Hepatic stellate cell (primary cell): ENCODE measurements at regions not wholly inside any gene's neighbourhood (a gene's known extent, or its start where the extent isn't known, plus 50 kb on each side); places are given as distances from the start of the nearest gene placed in this dataset.
A peak's percentile ranks its signal among the peaks of the same experiment; 100 is the strongest.

Source experiments
- DNase-seq: peaks from one replicate; pipeline ENCODE4 v3.0.0; 2011; ENCODE audit warnings: low spot score

DNA sequence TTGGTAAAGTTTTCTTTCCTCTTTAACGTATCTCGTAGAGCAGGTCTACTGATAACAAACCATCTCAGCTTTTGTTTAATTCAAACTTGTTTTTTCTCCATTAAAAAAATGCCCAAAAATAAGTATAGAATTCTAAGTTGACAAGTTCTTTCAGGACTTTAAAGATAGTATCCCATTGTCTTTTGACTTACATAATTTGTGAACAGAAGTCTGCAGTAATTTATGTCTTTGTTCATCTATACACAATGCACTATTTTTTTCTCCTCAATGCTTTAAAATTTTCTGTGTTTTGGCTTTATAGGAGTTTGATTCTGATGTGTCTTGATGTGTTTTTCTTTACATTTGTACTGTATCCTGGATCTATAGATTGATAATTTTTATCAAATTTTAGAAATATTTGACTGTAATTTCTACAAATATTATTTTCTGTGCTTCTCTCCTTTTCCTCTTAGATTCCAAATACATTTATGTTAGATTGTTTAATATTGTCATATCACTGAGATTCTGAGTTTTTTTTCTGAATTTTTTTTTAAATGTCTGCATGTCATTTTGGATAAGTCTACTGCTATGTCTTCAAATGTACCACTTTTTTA, 143.3 kb downstream of the FTCDNL1 start:
- no peak for DNase-seq

GRCh38 chr2:199705538-199705937, 145.5 kb downstream of the FTCDNL1 start:
- DNase-seq: no peak

- DNase-seq: no peak
Observed at GRCh38 chr2:199704358-199705238, 146.4 kb downstream of the FTCDNL1 start.

DNA sequence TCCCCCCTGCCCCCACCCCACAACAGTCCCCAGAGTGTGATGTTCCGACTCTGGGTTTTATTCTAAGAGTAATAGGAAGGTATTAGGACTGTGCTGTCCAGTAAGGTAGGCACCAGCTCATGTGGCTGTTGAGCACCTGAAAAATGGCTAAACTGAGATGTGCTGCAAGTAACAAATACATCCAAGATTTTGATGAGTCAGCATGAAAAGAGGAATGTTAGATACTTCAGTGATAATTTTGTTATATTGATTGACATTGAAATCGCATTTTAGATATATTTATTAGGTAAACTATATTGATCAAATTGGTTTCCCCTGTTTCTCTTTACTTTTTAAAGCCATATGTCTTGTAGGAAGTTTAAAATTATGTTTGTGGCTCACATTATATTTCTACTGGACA, 147.8 kb downstream of the FTCDNL1 start:
- DNase-seq: no peak

GRCh38 chr2:199697469-199697868, 153.5 kb downstream of the FTCDNL1 start:
- no peak for DNase-seq

DNA sequence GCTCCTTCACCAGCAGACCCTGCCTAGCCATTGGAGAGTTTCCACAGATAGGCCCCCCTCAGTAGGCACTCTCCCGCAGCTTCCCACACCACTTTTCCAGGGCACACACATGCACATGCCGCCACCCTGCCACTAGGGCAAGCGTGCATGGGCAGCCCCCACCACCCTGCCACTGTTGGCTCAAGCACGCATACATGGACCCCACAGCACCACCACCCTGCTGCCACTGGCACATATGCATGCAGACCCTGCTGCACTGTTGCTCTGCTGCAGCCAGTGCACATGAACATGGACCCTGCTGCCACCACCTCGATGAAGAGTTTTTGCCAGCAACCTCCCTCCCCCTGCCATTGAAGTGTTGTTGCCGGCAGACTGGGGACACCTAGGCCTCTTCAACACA, 154.9 kb downstream of the FTCDNL1 start:
- DNase-seq: no peak

DNA sequence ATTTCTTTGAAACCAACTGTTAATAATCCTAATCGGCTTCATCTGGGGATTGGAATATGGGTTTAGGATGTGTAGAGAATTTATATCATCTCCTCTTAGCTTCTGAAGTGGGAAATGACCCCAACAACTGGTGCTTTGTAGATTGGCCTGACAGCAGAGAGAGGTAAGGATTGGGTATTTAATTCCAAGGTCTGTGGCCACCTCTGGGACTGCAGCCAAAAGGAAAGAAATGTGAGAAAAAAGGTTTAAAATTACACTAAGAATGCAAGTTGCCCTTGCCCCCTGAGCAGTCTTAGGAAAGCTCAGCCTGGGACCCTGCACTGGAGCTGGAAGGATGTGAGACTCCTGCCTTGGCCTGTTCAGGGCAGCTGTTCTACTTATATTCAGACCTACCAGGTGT, 157.1 kb downstream of the FTCDNL1 start:
- DNase-seq: no peak

DNA sequence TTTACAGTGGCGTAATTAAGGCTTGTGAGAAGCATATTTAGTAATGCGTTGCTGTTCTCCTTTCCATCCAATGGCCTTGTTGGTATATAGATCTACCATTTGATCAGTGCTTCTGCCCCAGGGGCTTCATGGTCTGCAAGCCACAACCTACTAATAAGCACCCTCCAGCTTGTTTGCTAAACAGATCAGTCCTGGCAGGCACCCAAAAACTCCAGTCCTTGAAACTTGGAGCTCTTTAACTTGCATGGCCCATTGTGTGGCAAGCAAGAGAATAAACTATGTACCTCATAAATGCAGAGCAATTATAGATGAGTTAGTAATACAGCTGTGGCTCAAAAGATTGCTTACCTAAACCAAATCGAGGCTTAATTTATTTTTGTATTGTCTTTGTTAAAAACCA, 158.5 kb downstream of the FTCDNL1 start:
- no peak for DNase-seq

- DNase-seq: no peak
Observed at GRCh38 chr2:199690225-199690624, 160.8 kb downstream of the FTCDNL1 start.

DNA sequence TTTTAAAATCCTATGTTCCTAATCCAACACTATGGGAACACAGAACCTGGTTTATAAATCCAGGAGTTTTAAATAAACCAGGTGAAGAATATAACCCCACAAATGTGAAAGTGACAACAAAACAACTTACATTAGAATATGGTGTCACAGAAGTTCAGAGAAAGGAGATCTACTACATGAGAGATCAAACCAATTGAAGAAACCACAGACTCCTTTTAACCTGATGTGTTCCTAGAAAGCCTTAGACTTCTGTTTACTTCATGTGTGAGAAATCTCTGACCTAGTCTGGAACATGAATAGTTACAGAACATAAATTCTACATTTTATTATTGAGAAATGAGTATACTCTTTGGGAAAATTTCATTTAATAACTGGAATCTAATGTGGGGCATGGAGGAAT, 165.3 kb downstream of the FTCDNL1 start:
- DNase-seq: no peak

- DNase-seq: no peak
Observed at GRCh38 chr2:199684832-199685231, 166.2 kb downstream of the FTCDNL1 start.

- no peak for DNase-seq
Observed at GRCh38 chr2:199684168-199684567, 166.8 kb downstream of the FTCDNL1 start.

- DNase-seq: no peak
Observed at GRCh38 chr2:199682001-199682400, 169.0 kb downstream of the FTCDNL1 start.

DNA sequence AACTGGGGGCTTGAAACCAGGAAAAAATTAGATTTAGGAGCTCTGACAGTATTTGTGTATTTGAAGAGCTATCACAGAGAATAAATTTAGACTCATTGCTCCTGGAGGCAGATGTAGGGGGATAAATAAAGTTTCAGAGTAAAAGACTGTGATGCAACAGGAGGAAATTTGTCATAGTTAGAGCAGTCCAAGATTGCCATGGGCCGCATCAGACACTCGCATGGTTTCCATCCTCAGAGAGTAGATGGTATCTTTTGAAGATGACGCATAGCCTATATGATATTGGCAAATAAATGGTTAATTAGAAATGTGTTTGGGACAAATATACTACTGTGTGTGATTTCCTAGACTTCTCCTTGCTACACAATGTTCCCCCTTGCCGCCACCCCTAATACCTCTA, 170.5 kb downstream of the FTCDNL1 start:
- no peak for DNase-seq

DNA sequence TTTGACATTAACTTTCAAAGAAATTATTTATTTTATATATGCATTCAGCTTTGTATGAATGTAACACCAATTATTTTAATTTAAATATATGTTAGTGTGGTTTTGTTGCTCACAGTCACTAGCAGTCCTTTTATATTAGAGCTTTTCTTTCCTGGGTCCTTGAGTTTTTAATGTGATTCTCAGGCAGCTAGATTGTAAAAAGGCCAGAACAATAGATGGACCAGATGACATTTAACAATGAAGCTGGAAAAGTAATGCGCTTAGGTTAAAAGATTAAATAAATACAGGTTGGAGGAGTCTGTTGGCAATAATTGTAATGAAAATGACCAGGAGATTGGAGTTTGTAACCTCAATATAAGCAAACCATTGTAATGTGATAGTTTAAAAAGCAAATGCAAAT, 171.1 kb downstream of the FTCDNL1 start:
- DNase-seq: no peak

DNA sequence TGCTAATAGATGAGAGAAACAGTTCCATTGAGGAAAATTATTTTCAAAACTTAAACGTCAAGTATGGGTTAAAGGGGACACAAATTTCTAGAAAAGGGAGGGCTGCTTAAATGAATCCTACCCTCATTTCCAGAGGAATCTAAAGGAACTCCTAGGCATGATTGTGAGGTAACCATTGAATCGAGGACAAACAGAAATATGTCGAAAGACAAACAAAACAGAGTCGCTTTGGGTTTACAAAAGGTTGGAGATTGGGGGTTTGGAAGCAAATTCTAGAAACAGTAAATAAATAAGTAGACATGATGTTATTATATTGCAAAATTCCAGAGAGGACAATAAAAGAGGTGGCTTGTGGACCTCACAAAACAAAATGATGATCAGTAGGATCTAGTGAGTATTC, 173.1 kb downstream of the FTCDNL1 start:
- no peak for DNase-seq

DNA sequence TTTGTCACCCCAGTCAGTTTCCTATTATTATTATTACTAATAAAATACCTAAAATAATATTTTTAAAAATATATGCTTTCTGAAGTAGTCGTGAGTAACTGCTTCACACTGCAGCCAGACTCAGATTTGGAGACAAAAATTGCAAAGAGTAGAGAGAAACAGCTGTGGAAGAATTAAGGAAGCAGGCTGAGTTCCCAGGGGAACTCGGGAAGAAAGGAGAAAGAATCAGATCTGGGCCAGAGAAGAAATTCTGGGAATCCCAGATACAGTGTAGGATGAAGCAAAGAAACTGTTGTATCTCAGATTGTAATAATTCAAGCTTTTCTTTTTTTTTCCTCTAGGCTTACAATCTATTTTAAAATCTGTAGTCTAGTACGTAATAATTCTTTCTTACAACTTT, 182.3 kb downstream of the FTCDNL1 start:
- no peak for DNase-seq

- no peak for DNase-seq
Observed at GRCh38 chr2:199663157-199663556, 187.8 kb downstream of the FTCDNL1 start.

DNA sequence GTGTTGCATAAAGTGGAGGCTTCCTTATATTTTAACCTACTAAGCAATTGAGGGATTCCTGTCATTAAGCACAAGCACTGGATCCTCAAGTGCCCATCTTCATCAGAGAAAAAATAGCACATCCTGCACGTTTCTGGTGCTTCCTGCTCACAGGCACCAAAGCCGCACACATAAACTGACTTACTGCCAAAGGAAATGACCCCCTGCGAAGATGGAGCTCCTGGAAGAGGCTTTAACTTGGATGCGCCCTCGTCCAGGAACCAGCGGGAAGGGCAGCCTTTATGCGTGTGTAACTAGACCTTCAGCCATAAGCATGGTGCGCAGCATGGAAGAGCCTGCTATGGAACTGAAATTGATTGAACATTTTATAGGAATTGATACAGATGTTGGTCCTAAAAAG, 188.7 kb downstream of the FTCDNL1 start:
- no peak for DNase-seq

GRCh38 chr2:199660167-199660566, 190.8 kb downstream of the FTCDNL1 start:
- no peak for DNase-seq

DNA sequence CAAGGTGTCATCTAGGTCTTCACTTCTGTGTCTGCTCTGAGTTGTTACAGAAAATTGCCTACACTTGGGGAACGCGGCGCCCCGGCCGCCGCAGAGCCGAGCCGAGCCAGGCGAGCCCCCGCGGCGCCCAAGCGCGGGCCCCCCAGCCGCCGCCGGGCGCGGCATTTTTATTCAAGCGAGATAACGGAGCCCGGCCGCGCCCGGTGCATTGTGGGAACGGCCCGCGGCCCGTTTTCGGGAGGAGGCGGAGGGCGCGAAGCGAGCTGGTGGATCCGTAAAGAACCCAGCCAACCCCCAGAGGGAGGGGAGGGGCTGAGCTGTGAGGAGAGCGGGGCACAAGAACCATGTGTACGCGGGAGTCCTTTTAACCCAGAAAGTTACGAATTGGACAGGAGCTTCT, 191.8 kb downstream of the FTCDNL1 start:
- peak; percentile 9 for DNase-seq

DNA sequence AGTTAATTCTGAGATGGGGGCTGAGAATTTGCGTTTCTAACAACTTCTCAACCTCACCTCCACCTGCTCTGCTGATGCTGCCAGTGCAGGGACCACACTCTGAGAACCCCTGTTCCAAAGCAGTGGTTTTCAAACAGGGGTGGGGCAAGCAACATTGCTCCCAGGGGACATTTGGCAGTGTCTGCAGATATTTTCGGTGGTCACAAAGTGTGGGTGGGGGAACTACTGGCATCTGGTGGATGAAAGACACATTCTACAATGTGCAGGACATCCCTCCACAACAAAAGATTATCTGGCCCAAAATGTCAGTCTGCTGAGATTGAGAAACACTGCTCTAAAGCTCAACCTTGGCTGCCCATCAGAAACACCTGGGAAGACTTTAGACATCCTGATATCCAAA, 188.7 kb upstream of the SATB2 start:
- DNase-seq: no peak

GRCh38 chr2:199631129-199631528, 173.4 kb upstream of the SATB2 start:
- no peak for DNase-seq

DNA sequence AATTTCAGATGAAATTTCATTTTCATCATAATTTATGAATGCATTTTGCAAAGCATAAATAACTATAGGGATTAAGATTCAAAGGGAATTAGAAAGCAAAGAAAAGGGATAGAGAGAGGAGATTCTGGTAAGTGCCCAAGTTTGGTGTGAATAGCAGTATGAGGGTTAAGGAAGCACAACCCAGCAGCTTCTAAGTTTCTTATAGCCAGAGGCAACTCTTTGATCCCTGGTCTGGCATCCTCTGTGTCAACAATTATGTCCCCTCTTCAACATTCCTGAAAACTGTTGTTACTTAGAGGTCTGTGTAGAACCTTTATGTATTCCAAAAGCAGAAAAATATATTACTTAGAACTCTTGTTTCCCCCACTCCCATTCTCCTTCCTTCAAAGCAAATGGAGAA, 171.6 kb upstream of the SATB2 start:
- DNase-seq: no peak
